Stomach (tissue), 8 donors: ENCODE measurements at regions not wholly inside any gene's neighbourhood (a gene's known extent, or its start where the extent isn't known, plus 50 kb on each side); places are given as distances from the start of the nearest gene placed in this dataset.

ENCODE experiments used
- DNase-seq, 2 donors: peaks; one replicate each; pipeline versions ENCODE4 v3.0.0 to v3.0.0-alpha.2; 2013 to 2019
- H3K27ac ChIP-seq, 5 donors: fragments of 200-600 bp in 4 of 5; sonication (generic) in 4 of 5; one replicate each; pipeline ENCODE4 v1.5.1; 2013 to 2019; ENCODE audit warnings: mild to moderate bottlenecking in 1 of 5, moderate library complexity in 1 of 5
- H3K27me3 ChIP-seq, 3 donors: fragments of 200-600 bp; sonication (generic); one replicate each; pipeline ENCODE4 v1.5.1; 2017 to 2019; ENCODE audit warnings: mixed run types in 1 of 3
- H3K36me3 ChIP-seq, 4 donors: fragments of 200-600 bp; sonication (generic); 1 replicate in 3 of 4; 2 replicates in 1 of 4; pipeline ENCODE4 v1.5.1; 2016 to 2019
- H3K4me1 ChIP-seq, 4 donors: fragments of 200-600 bp; sonication (generic); one replicate each; pipeline ENCODE4 v1.5.1; 2016 to 2019
- H3K4me3 ChIP-seq, 4 donors: fragments of 200-600 bp; sonication (generic) in 3 of 4; one replicate each; pipeline ENCODE4 v1.5.1; 2016 to 2019; ENCODE audit warnings: mild to moderate bottlenecking in 1 of 4
- H3K9me3 ChIP-seq, 4 donors: fragments of 200-600 bp; sonication (generic); one replicate each; pipeline ENCODE4 v1.5.1; 2016 to 2019
- EP300 ChIP-seq: sonication (generic); formaldehyde crosslinking; IDR thresholded peaks from one replicate; pipeline ENCODE4 v1.6.1; 2017; ENCODE audit warnings: antibody characterized with exemption
- POLR2A ChIP-seq, 4 donors: fragments of 450-650 bp; IDR thresholded peaks; one replicate each; pipeline ENCODE4 v1.6.1; 2016; ENCODE audit warnings: antibody characterized with exemption in 4 of 4, control low read depth in 2 of 4, mild to moderate bottlenecking in 1 of 4, moderate library complexity in 1 of 4
- POLR2AphosphoS5 ChIP-seq, 3 donors: sonication (generic); formaldehyde crosslinking; IDR thresholded peaks; one replicate each; pipeline ENCODE4 v1.6.1; 2016; ENCODE audit warnings: antibody characterized with exemption in 3 of 3
- WGBS, 5 donors: extraction: QIAGEN DNeasy Blood & Tissue Kit in 3 of 5; methylation state at CpG; one replicate each; pipeline versions ENCODE4 v1.1.5 to v1.1.7; 2013 to 2018; 5-methylcytosine and 5-hydroxymethylcytosine counted together
- intact Hi-C: fragments of 100-400 bp; cut with DNase I; formaldehyde crosslinking; loops from one replicate; pipeline ENCODE4 v1.15.1; 2023; ENCODE audit warnings: low total_unique reads
- TF ChIP-seq, protein P1 (sequence below), 7 experiments: fragments of 450-650 bp in 4 of 7; fragments of 200-600 bp in 3 of 7; sonication (generic) in 3 of 7; IDR thresholded peaks; one replicate each; pipeline ENCODE4 v1.5.1; 2016 to 2019; ENCODE audit warnings: antibody characterized with exemption in 7 of 7, control low read depth in 2 of 7, mild to moderate bottlenecking in 1 of 7
- donor health status: healthy with polysubstance abuse.
- donor health status: Bipolar disorder and iron deficiency.
- donor health status: healthy.

DNA sequence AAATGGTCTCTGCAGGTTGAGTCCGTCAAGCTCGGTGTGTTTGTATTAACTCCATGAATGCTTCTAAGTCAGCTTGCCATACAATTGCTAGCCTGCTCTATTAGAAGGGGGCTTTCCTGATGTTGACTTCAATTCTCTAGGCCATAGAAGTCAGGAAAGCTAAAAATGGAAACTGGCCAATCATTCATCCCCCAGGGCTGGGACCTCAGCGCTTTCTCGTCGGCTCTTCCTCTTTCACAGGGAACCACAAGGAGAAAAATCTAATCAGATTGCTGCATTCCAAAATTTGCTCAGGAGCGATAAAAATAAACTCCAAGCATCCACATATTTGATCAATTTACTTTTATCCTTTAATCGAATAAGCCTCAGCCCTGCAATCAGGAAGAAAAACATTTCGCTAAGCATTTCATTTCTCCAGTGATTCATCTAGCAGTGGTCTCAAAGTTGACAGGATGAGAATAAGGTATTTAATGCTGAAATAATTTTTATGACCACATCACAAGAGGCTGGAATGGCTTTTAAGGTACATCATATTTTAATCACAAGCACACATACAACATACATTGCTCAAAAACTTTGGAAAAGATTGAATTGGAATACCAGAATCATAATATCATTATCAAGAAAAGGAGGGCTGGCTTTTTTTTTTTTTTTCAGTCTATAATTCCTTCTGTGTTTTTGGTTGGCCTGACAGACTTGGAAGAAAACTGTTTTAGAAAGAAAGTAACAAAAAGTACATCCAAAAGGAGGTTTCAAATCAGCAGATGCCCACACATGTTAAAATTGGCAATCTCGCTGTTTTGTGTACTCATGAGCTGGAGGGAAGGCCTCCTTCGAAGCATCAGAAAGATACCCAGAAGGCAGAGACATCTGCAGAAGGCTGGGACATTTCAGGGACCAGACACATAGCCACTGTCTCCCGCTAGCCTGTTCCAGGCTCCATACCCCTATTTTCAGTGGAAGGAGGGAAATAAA is 316.3 kb downstream of the NUAK1 start:
- Histone ChIP-seq H3K4me3 (no peak overlapping the region), H3K27ac (no peak overlapping the region), H3K4me1 (peaks cover 0 to 15% (median 7%) of the 10 kb centered on the region in 4 donors), H3K27me3 (no peaks in the 10 kb centered on the region), H3K36me3 (no peaks in the 10 kb centered on the region), H3K9me3 (peaks cover 0 to 6% (median 2%) of the 10 kb centered on the region in 4 donors)
- WGBS, 5 donors = 68 to 75% (median 69%) methylated on average over 11 of the region's 11 CpGs
- TF ChIP-seq EP300 (no peak), POLR2AphosphoS5 (IDR thresholded peaks at IDR 0.05) (no peak), POLR2A (IDR thresholded peaks at IDR 0.05) (no peak)
- TF ChIP-seq, protein P1, sequence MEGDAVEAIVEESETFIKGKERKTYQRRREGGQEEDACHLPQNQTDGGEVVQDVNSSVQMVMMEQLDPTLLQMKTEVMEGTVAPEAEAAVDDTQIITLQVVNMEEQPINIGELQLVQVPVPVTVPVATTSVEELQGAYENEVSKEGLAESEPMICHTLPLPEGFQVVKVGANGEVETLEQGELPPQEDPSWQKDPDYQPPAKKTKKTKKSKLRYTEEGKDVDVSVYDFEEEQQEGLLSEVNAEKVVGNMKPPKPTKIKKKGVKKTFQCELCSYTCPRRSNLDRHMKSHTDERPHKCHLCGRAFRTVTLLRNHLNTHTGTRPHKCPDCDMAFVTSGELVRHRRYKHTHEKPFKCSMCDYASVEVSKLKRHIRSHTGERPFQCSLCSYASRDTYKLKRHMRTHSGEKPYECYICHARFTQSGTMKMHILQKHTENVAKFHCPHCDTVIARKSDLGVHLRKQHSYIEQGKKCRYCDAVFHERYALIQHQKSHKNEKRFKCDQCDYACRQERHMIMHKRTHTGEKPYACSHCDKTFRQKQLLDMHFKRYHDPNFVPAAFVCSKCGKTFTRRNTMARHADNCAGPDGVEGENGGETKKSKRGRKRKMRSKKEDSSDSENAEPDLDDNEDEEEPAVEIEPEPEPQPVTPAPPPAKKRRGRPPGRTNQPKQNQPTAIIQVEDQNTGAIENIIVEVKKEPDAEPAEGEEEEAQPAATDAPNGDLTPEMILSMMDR (IDR thresholded peaks at IDR 0.05) = no peak
- intact Hi-C loops = no loop called here
- DNase-seq = no peak

DNA sequence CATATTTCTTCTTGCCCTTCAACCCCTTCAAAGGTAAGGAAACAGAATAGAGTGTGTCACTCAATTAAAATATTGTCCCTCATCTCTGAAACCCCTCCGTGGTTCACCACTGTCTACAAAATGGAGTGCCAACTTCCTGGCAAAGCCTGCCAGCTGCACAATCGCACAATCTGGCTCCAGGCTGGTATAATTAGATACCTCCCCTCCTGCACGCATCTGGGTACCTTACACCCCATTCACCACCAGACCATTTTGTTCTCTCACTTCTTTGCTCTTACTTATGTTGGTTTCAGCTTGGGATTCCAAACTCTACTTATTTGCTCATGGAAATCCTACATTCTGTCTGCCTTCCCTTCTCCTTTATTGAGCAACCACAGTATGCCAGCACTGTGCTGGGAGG is 314.9 kb downstream of the NUAK1 start:
- intact Hi-C loops = no loop called here
- H3K9me3 ChIP-seq = peaks cover 0 to 6% (median 2%) of the 10 kb centered on the region in 4 donors
- H3K27me3 ChIP-seq = no peaks in the 10 kb centered on the region
- no peak for DNase-seq
- H3K4me3 ChIP-seq = no peak overlapping the region
- H3K36me3 ChIP-seq = no peaks in the 10 kb centered on the region
- H3K4me1 ChIP-seq = peaks cover 0 to 15% (median 7%) of the 10 kb centered on the region in 4 donors
- WGBS, 5 donors = 66 to 83% (median 74%) methylated on average over 3 of the region's 3 CpGs
- TF ChIP-seq EP300 (no peak), POLR2A (IDR thresholded peaks at IDR 0.05) (no peak), POLR2AphosphoS5 (IDR thresholded peaks at IDR 0.05) (no peak)
- TF ChIP-seq, protein P1 (IDR thresholded peaks at IDR 0.05) = no peak
- no peak overlapping the region for H3K27ac ChIP-seq

DNA sequence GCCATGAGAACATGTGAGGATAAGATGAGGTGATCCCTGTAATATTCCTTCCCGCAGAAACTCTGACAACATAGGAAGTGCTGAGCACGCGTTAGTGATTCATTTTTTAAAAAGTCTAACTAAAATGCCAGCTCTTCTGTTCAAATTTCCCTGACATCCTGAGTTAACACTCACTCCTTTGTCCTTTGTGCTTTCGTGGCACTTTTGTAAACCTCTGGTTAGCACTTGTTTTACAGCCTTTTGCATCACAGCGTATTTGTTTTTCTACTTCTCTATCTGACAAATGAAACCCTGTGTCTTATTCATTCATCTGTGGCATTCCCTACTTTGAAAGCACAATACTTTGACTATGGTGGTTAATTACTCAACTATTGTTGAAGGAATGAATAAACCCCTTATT is 313.6 kb downstream of the NUAK1 start:
- Histone ChIP-seq H3K9me3 (peaks cover 0 to 6% (median 2%) of the 10 kb centered on the region in 4 donors), H3K4me3 (no peak overlapping the region), H3K27me3 (no peaks in the 10 kb centered on the region), H3K4me1 (peaks cover 0 to 14% (median 7%) of the 10 kb centered on the region in 4 donors), H3K36me3 (no peaks in the 10 kb centered on the region), H3K27ac (no peak overlapping the region)
- DNase-seq = no peak
- intact Hi-C loops = no loop called here
- WGBS, 5 donors = 69 to 84% (median 80%) methylated on average over 5 of the region's 5 CpGs
- no peak for TF ChIP-seq POLR2A (IDR thresholded peaks at IDR 0.05)
- TF ChIP-seq EP300 = no peak
- no peak for TF ChIP-seq POLR2AphosphoS5 (IDR thresholded peaks at IDR 0.05)
- TF ChIP-seq, protein P1 (IDR thresholded peaks at IDR 0.05) = no peak

DNA sequence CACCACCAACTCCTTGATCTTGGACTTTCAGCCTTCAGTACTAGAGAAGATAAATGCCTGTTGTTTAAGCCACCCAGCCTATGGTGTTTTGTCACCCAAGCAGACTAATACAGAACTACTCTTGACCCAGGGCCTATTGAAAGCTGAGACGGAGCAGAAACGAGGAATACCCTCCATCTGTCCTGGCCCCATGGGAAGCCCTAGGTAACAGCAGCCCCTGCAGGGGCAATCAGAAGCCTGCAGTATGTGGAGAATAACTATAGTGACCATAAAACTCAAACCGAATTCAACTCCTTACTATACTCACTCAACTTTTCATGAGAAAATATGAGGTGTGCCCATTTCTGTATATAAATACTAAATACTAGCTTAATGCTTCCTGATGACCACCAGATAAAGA is 307.4 kb downstream of the NUAK1 start:
- no peaks in the 10 kb centered on the region for H3K36me3 ChIP-seq
- H3K27me3 ChIP-seq = no peaks in the 10 kb centered on the region
- no peak for DNase-seq
- no peak for TF ChIP-seq EP300
- TF ChIP-seq POLR2A (IDR thresholded peaks at IDR 0.05) = no peak
- TF ChIP-seq, protein P1 (IDR thresholded peaks at IDR 0.05) = no peak
- no peak for TF ChIP-seq POLR2AphosphoS5 (IDR thresholded peaks at IDR 0.05)
- 77 to 91% (median 83%) methylated on average over 3 of the region's 3 CpGs for WGBS, 5 donors
- H3K4me1 ChIP-seq = no peaks in the 10 kb centered on the region
- intact Hi-C loops = no loop called here
- H3K9me3 ChIP-seq = no peaks in the 10 kb centered on the region
- no peak overlapping the region for H3K27ac ChIP-seq
- H3K4me3 ChIP-seq = no peak overlapping the region
